Prostate gland (tissue), 2 donors: ENCODE measurements at regions not wholly inside any gene's neighbourhood (a gene's known extent, or its start where the extent isn't known, plus 50 kb on each side); places are given as distances from the start of the nearest gene placed in this dataset.

ENCODE experiments used
- CTCF ChIP-seq, 4 experiments: fragments of 200-600 bp in 2 of 4; fragments of 450-650 bp in 2 of 4; sonication (generic) in 2 of 4; IDR thresholded peaks; 1 replicate in 3 of 4; 2 replicates in 1 of 4; pipeline ENCODE4 v1.5.1; 2016 to 2019; ENCODE audit warnings: antibody characterized with exemption in 4 of 4, mild to moderate bottlenecking in 2 of 4, moderate library complexity in 2 of 4
- POLR2A ChIP-seq: fragments of 450-650 bp; IDR thresholded peaks from one replicate; pipeline ENCODE4 v1.6.1; 2016; ENCODE audit warnings: antibody characterized with exemption, mild to moderate bottlenecking
- POLR2AphosphoS5 ChIP-seq: sonication (generic); formaldehyde crosslinking; IDR thresholded peaks from one replicate; pipeline ENCODE4 v1.6.1; 2017; ENCODE audit warnings: antibody characterized with exemption

- no peak for TF ChIP-seq CTCF (IDR thresholded peaks at IDR 0.05)
- TF ChIP-seq POLR2A, result no peak
- peak; percentile 42 for TF ChIP-seq POLR2AphosphoS5
Measured at GRCh38 chr13:34361560-34361959, 543.6 kb downstream of the RFC3 start.
